ENCODE measurements at regions not wholly inside any gene's neighbourhood (a gene's known extent, or its start where the extent isn't known, plus 50 kb on each side); places are given as distances from the start of the nearest gene placed in this dataset.

- TF ChIP-seq CTCF (IDR thresholded peaks at IDR 0.05) (no peak), POLR2AphosphoS5 (IDR thresholded peaks at IDR 0.05) (no peak), POLR2A (IDR thresholded peaks at IDR 0.05) (no peak)
These were observed 191.3 kb upstream of the DEFB112 start for GRCh38 chr6:50240986-50241385.
